A673 (cell line): ENCODE measurements at regions not wholly inside any gene's neighbourhood (a gene's known extent, or its start where the extent isn't known, plus 50 kb on each side); places are given as distances from the start of the nearest gene placed in this dataset.

Experiments used
- BruUV-seq: library from RNA; stranded (reverse); fragments of 400-500 nt; replicated peaks from 2 replicates; lab custom pipeline; 2021; lab: Mats Ljungman, UMichigan
- CTCF ChIA-PET: fragments of 300-600 bp; sonication (Branson Sonifier 250); formaldehyde crosslinking; loops from one replicate; lab custom pipeline; 2022; ENCODE audit warnings: antibody characterized with exemption; lab: Charles Lee
- POLR2A ChIA-PET: fragments of 300-600 bp; sonication (Branson Sonifier 250); formaldehyde crosslinking; loops from one replicate; lab custom pipeline; 2022; ENCODE audit warnings: antibody characterized with exemption; ENCODE audit not compliant: low non-redundant PET; lab: Charles Lee
- DNase-seq: peaks from one replicate; pipeline ENCODE4 v3.0.0-alpha.2; 2015; ENCODE audit warnings: low spot score
- H3K27ac ChIP-seq: fragments of 200-600 bp; sonication (generic); 2 replicates; pipeline ENCODE4 v1.5.1; 2016; ENCODE audit warnings: mixed run types, low read depth, mild to moderate bottlenecking, mixed read lengths, antibody characterized with exemption, low read length; ENCODE audit not compliant: poor library complexity, severe bottlenecking
- H3K27me3 ChIP-seq: fragments of 200-600 bp; sonication (generic); replicated peaks from 2 replicates; pipeline ENCODE4 v1.6.1; 2017; ENCODE audit warnings: mixed run types, low read depth, mild to moderate bottlenecking, mixed read lengths, antibody characterized with exemption, low read length; ENCODE audit not compliant: insufficient read depth, poor library complexity
- H3K36me3 ChIP-seq: fragments of 200-600 bp; sonication (generic); 2 replicates; pipeline ENCODE4 v1.6.1; 2016; ENCODE audit warnings: mixed run types, mild to moderate bottlenecking, mixed read lengths, antibody characterized with exemption, low read length; ENCODE audit not compliant: insufficient read depth, poor library complexity, severe bottlenecking
- H3K4me1 ChIP-seq: fragments of 200-600 bp; sonication (generic); 2 replicates; pipeline ENCODE4 v1.6.1; 2017; ENCODE audit warnings: mixed run types, mild to moderate bottlenecking, mixed read lengths, antibody characterized with exemption, low read length; ENCODE audit not compliant: insufficient read depth, poor library complexity, severe bottlenecking
- H3K4me3 ChIP-seq: fragments of 200-600 bp; sonication (generic); 2 replicates; pipeline ENCODE4 v1.5.1; 2016; ENCODE audit warnings: low read depth, mixed run types, mild to moderate bottlenecking, mixed read lengths, low read length; ENCODE audit not compliant: poor library complexity, severe bottlenecking
- H3K9me3 ChIP-seq: fragments of 200-600 bp; sonication (generic); 2 replicates; pipeline ENCODE4 v1.6.1; 2016; ENCODE audit warnings: mixed run types, low read depth, mild to moderate bottlenecking, mixed read lengths, antibody characterized with exemption, low read length; ENCODE audit not compliant: poor library complexity, severe bottlenecking
- EZH2 ChIP-seq: fragments of 200-600 bp; sonication (generic); IDR thresholded peaks from 2 replicates; pipeline ENCODE4 v1.6.1; 2017; ENCODE audit warnings: borderline replicate concordance, low read depth, mild to moderate bottlenecking, mixed read lengths, antibody characterized with exemption, low read length; ENCODE audit not compliant: poor library complexity, severe bottlenecking
- intact Hi-C: fragments of 100-400 bp; cut with micrococcal nuclease; formaldehyde crosslinking; loops from one replicate; pipeline ENCODE4 v1.10.0; 2022; ENCODE audit not compliant: unreplicated experiment
- TF ChIP-seq, protein P1 (sequence below): fragments of 300-800, 200-600 bp; sonication (generic); conservative IDR thresholded peaks from 2 replicates; pipeline ENCODE4 v1.5.1; 2017; ENCODE audit warnings: low read depth, mild to moderate bottlenecking, antibody characterized with exemption, low read length, moderate library complexity, mixed read lengths

DNA sequence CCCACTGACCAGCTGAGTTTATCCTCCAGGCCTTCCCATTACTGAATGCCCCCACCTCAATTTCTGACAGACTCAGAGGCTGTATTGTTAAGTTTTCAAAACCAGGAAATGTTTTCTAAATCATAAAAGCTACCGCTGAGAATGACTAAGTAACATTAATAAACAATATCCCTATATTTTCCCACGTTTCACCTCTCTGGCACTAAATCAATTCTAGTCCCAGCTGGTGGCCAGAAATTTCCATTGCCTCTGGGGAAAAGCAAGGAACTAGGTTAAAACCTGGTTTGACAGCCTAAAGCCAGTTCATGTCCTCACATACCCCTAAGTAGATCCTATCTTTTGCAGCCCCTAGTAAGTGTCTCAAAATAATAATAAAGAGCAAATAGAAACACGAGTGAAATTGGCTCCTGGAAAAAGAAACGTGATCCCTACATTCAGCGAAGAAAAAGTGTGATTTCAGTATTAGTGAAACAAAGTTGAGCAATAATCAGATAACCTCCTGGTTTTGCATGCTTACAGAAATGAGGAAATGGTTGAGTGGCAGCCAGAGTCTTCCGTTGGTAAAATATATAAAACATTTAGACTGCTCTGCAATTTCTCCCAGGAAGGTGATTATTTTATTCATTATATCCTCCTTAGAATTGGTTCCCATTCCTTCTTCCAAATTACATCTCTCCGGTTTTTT lies 110.9 kb downstream of the ESM1 start:
- no TSS peak for BruUV-seq
- Histone ChIP-seq H3K27me3 (no peaks in the 10 kb centered on the region), H3K36me3 (no peaks in the 10 kb centered on the region), H3K27ac (no peak overlapping the region), H3K9me3 (no peaks in the 10 kb centered on the region), H3K4me3 (no peak overlapping the region), H3K4me1 (peaks cover 18% of the 10 kb centered on the region)
- no peak for TF ChIP-seq EZH2
- TF ChIP-seq, protein P1, sequence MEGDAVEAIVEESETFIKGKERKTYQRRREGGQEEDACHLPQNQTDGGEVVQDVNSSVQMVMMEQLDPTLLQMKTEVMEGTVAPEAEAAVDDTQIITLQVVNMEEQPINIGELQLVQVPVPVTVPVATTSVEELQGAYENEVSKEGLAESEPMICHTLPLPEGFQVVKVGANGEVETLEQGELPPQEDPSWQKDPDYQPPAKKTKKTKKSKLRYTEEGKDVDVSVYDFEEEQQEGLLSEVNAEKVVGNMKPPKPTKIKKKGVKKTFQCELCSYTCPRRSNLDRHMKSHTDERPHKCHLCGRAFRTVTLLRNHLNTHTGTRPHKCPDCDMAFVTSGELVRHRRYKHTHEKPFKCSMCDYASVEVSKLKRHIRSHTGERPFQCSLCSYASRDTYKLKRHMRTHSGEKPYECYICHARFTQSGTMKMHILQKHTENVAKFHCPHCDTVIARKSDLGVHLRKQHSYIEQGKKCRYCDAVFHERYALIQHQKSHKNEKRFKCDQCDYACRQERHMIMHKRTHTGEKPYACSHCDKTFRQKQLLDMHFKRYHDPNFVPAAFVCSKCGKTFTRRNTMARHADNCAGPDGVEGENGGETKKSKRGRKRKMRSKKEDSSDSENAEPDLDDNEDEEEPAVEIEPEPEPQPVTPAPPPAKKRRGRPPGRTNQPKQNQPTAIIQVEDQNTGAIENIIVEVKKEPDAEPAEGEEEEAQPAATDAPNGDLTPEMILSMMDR: no peak
- intact Hi-C loops: no loop called here
- CTCF ChIA-PET: interaction anchor here (0.7 kb wide), 1 partner anchor 29 kb away, joined by 4 read pairs; no protein-coding TSS in a partner anchor
- POLR2A ChIA-PET: no interaction called here
- DNase-seq: peak; percentile 32

DNA sequence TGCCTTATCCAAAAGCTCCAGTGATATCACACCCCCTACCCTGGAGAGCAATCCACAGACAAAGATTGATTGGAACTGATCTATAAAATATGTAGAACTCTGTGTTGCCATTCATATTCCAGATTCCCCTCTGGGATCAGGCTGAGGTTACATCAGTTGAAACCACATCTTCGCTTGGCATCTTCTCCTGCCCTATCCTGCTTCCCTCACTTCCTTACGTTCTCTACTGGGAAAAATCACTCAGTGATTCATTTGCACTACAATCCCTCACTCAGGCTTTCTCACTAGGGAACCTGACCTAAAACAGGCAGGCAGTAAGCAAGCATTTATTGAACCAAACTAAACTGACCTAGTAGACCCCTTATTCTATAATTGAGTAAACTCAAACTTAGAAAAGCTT lies 111.7 kb downstream of the ESM1 start:
- Histone ChIP-seq H3K4me3 (no peak overlapping the region), H3K27ac (no peak overlapping the region), H3K4me1 (peaks cover 18% of the 10 kb centered on the region), H3K27me3 (no peaks in the 10 kb centered on the region), H3K9me3 (no peaks in the 10 kb centered on the region), H3K36me3 (no peaks in the 10 kb centered on the region)
- intact Hi-C loops: no loop called here
- BruUV-seq: no TSS peak
- ChIA-PET POLR2A (no interaction called here), CTCF (interaction anchor here (0.7 kb wide), 1 partner anchor 29 kb away, joined by 4 read pairs; no protein-coding TSS in a partner anchor)
- TF ChIP-seq, protein P1: no peak
- no peak for TF ChIP-seq EZH2
- DNase-seq: no peak

DNA sequence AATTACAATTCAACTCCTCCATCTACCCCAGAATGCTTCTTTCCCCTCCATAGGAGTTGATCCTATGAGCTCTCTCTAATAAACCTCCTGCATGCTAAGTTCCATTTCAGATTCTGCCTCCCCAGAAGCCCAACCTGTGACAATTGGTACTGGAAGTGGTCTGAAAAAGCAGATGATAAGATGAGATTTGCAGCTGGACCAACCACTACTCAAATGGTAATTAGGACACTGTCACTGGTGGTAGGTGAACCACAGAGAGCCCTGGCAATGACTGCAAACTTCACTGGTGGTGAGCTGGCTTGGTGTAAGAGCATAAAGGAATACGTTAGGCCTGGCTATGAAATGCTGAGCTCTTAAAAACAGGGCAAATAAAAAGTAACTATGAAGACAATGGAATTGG lies 112.6 kb downstream of the ESM1 start:
- peaks cover 18% of the 10 kb centered on the region for H3K4me1 ChIP-seq
- intact Hi-C loops: no loop called here
- BruUV-seq: no TSS peak
- no peaks in the 10 kb centered on the region for H3K27me3 ChIP-seq
- ChIA-PET CTCF (interaction anchor here (1.1 kb wide), 1 partner anchor 23 kb away, joined by 3 read pairs; no protein-coding TSS in a partner anchor), POLR2A (no interaction called here)
- no peaks in the 10 kb centered on the region for H3K9me3 ChIP-seq
- H3K36me3 ChIP-seq: no peaks in the 10 kb centered on the region
- DNase-seq: no peak
- H3K4me3 ChIP-seq: no peak overlapping the region
- no peak overlapping the region for H3K27ac ChIP-seq
- TF ChIP-seq, protein P1: no peak
- no peak for TF ChIP-seq EZH2
